DND-41 (cell line): ENCODE measurements at regions not wholly inside any gene's neighbourhood (a gene's known extent, or its start where the extent isn't known, plus 50 kb on each side); places are given as distances from the start of the nearest gene placed in this dataset.

Experiments
- EZH2 ChIP-seq: IDR thresholded peaks from 3 replicates; pipeline ENCODE4 v1.6.1; 2012; ENCODE audit warnings: borderline replicate concordance, low read depth, mild to moderate bottlenecking, moderate library complexity, low read length, inconsistent platforms; ENCODE audit not compliant: severe bottlenecking
- TF ChIP-seq, protein P1 (sequence below): IDR thresholded peaks from 2 replicates; pipeline ENCODE4 v1.5.1; 2012; ENCODE audit warnings: borderline replicate concordance, low read length, moderate library complexity, mild to moderate bottlenecking; ENCODE audit not compliant: poor library complexity, severe bottlenecking; ENCODE audit errors: extremely low read depth

DNA sequence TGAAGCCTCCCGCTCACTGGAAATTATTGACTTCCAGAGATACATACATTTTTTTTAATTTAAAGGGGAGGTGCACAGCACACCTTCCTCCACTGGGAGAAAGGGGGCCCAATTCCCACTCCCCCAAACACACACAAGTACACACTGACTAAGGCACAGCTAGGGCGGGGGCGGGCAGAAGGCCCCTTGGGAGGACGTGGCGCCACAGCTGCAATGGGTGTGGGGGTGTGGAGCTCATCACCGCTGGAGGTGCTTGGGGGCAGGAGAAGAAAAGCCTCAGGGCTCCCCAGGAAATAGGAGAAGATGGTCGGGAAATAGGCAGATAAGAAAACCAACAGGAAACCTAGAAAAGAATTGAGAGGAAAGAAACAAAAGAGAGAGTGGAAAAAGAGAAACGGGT is 127.3 kb upstream of the FAM98A start:
- TF ChIP-seq, protein P1, sequence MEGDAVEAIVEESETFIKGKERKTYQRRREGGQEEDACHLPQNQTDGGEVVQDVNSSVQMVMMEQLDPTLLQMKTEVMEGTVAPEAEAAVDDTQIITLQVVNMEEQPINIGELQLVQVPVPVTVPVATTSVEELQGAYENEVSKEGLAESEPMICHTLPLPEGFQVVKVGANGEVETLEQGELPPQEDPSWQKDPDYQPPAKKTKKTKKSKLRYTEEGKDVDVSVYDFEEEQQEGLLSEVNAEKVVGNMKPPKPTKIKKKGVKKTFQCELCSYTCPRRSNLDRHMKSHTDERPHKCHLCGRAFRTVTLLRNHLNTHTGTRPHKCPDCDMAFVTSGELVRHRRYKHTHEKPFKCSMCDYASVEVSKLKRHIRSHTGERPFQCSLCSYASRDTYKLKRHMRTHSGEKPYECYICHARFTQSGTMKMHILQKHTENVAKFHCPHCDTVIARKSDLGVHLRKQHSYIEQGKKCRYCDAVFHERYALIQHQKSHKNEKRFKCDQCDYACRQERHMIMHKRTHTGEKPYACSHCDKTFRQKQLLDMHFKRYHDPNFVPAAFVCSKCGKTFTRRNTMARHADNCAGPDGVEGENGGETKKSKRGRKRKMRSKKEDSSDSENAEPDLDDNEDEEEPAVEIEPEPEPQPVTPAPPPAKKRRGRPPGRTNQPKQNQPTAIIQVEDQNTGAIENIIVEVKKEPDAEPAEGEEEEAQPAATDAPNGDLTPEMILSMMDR, result no peak
- TF ChIP-seq EZH2, result no peak
